ENCODE measurements at regions not wholly inside any gene's neighbourhood (a gene's known extent, or its start where the extent isn't known, plus 50 kb on each side); places are given as distances from the start of the nearest gene placed in this dataset.

DNA sequence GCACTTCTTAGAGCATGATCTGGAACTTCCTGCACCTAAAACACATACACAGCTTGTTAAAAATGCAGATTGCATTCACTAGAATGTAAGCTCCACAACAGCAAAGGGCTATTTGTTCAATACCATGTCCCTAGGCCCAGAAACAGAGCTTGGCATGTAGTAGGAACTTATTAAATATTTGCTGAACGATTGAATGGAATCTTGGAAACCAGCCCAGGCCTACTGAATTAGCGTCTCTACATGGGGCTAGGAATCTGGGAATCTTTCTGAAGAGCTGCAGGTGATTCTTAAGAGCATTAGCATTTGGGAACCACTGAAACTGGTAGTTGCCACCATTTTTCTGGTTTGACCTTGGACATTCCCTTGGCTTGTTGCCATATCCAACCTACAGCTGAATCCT lies 234.1 kb downstream of the STIM2 start:
- 0% methylated on average over 2 of the region's 2 CpGs for WGBS (ENCODE audit: low lambda C conversion rate)
- Histone ChIP-seq H4K20me1 (ENCODE audit: insufficient read depth) (no peaks in the 10 kb centered on the region), H3K9me2 (no peaks in the 10 kb centered on the region), H3K9me3 (no peaks in the 10 kb centered on the region), H3K4me2 (no peak overlapping the region), H2AFZ (ENCODE audit: low read depth) (no peak overlapping the region), H3K27ac (ENCODE audit: low read depth in 2 of 2, low read length in 1 of 2) (no peak overlapping the region), H3K36me3 (replicated peaks in 1 of 2; ENCODE audit: control insufficient read depth in 1 of 2, insufficient read depth in 2 of 2, low read length in 1 of 2) (no peaks in the 10 kb centered on the region), H3K4me1 (ENCODE audit: control insufficient read depth in 1 of 2, insufficient read depth in 2 of 2, low read depth in 1 of 2, low read length in 1 of 2) (no peaks in the 10 kb centered on the region), H3K4me3 (ENCODE audit: low read depth in 2 of 2, low read length in 1 of 2) (no peak overlapping the region), H3F3A (replicated peaks; ENCODE audit: insufficient read depth) (no peaks in the 10 kb centered on the region), H3K9ac (no peak overlapping the region), H3K79me2 (ENCODE audit: insufficient read depth) (no peaks in the 10 kb centered on the region), H3K27me3 (ENCODE audit: insufficient read depth) (peaks cover 12% of the 10 kb centered on the region; the same call in 1 of the 2 replicates)
- ChIA-PET POLR2A (no interaction called here), CTCF (no interaction called here)
- no peak for DNase-seq
- TF ChIP-seq CHD2 (IDR thresholded peaks at IDR 0.05; ENCODE audit: low read length, partially characterized antibody): no peak
- TF ChIP-seq, protein P1, sequence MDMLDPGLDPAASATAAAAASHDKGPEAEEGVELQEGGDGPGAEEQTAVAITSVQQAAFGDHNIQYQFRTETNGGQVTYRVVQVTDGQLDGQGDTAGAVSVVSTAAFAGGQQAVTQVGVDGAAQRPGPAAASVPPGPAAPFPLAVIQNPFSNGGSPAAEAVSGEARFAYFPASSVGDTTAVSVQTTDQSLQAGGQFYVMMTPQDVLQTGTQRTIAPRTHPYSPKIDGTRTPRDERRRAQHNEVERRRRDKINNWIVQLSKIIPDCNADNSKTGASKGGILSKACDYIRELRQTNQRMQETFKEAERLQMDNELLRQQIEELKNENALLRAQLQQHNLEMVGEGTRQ (IDR thresholded peaks at IDR 0.05; ENCODE audit: borderline replicate concordance, low read depth, low read length): no peak
- TF ChIP-seq JUND (IDR thresholded peaks at IDR 0.05): no peak
- no peak for TF ChIP-seq EP300 (IDR thresholded peaks at IDR 0.05; ENCODE audit: borderline replicate concordance in 1 of 2, low read depth in 1 of 2, low read length in 1 of 2)
- TF ChIP-seq TEAD4 (IDR thresholded peaks at IDR 0.05; ENCODE audit: borderline replicate concordance, insufficient read depth): no peak
- TF ChIP-seq FOXJ3 (CRISPR knock-in tag; IDR thresholded peaks at IDR 0.05): no peak
- TF ChIP-seq GATA2 (CRISPR knock-in tag; IDR thresholded peaks at IDR 0.05): no peak

DNA sequence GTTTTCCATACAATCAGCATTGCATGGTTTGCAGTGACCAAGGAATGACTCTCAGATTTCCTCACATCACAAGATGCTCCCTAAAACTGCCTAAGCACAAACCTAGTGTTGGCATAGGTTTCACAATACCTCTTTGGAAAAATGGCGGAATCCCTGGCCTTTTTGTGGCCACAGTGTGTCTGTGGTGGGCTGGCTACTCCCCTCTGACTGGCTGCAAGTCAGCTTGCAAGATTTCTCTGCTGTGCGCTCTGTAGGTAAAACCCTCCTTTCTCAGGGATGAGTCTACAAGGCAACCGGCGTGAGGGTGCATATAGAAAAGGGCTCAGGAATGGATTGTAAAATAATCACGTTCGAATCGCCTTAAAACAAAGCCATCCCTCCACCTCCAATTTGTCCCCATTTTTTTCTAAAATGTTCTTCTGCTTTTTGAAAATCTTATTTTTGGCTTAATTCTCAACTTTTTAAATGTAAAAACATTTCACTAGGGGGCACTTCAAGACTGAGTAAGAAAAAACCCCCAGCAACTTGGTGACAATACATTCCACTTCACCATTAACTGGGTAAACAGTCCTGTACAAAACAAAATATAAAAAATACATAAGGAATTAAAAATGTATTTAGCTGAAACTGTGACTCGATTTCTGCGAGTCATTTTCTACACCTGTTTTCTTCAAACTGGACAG lies 235.6 kb downstream of the STIM2 start:
- H3K9ac ChIP-seq: no peak overlapping the region
- ChIA-PET POLR2A (no interaction called here), CTCF (interaction anchor here (0.7 kb wide), 1 partner anchor 1480 kb away, joined by 4 read pairs; no protein-coding TSS in a partner anchor)
- no peak overlapping the region for H3K4me3 ChIP-seq (ENCODE audit: low read depth in 2 of 2, low read length in 1 of 2)
- no peaks in the 10 kb centered on the region for H4K20me1 ChIP-seq (ENCODE audit: insufficient read depth)
- H3K9me3 ChIP-seq: no peaks in the 10 kb centered on the region
- no peak overlapping the region for H3K27ac ChIP-seq (ENCODE audit: low read depth in 2 of 2, low read length in 1 of 2)
- no peaks in the 10 kb centered on the region for H3K4me1 ChIP-seq (ENCODE audit: control insufficient read depth in 1 of 2, insufficient read depth in 2 of 2, low read depth in 1 of 2, low read length in 1 of 2)
- WGBS (ENCODE audit: low lambda C conversion rate): 39% methylated on average over 9 of the region's 9 CpGs
- H3K27me3 ChIP-seq (ENCODE audit: insufficient read depth): no peaks in the 10 kb centered on the region; the same call in 1 of the 2 replicates
- no peak overlapping the region for H3K4me2 ChIP-seq
- DNase-seq: no peak
- no peaks in the 10 kb centered on the region for H3K9me2 ChIP-seq
- H3K79me2 ChIP-seq (ENCODE audit: insufficient read depth): no peaks in the 10 kb centered on the region
- TF ChIP-seq FOXM1 (IDR thresholded peaks at IDR 0.05; ENCODE audit: low read depth): no peak
- TF ChIP-seq, protein P2, sequence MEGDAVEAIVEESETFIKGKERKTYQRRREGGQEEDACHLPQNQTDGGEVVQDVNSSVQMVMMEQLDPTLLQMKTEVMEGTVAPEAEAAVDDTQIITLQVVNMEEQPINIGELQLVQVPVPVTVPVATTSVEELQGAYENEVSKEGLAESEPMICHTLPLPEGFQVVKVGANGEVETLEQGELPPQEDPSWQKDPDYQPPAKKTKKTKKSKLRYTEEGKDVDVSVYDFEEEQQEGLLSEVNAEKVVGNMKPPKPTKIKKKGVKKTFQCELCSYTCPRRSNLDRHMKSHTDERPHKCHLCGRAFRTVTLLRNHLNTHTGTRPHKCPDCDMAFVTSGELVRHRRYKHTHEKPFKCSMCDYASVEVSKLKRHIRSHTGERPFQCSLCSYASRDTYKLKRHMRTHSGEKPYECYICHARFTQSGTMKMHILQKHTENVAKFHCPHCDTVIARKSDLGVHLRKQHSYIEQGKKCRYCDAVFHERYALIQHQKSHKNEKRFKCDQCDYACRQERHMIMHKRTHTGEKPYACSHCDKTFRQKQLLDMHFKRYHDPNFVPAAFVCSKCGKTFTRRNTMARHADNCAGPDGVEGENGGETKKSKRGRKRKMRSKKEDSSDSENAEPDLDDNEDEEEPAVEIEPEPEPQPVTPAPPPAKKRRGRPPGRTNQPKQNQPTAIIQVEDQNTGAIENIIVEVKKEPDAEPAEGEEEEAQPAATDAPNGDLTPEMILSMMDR (IDR thresholded peaks at IDR 0.05): peak; percentile 14; the same call in 1 of the 2 replicates
- H2AFZ ChIP-seq (ENCODE audit: low read depth): no peak overlapping the region
- H3F3A ChIP-seq (replicated peaks; ENCODE audit: insufficient read depth): no peaks in the 10 kb centered on the region
- H3K36me3 ChIP-seq (replicated peaks in 1 of 2; ENCODE audit: control insufficient read depth in 1 of 2, insufficient read depth in 2 of 2, low read length in 1 of 2): no peaks in the 10 kb centered on the region

Data from SK-N-SH (cell line).